NCI-H1105 (cell line): ENCODE measurements at regions not wholly inside any gene's neighbourhood (a gene's known extent, or its start where the extent isn't known, plus 50 kb on each side); places are given as distances from the start of the nearest gene placed in this dataset.
A peak's percentile ranks its signal among the peaks of the same experiment; 100 is the strongest.
"Not testable (repeated sequence)": the region's sequence is repeated elsewhere in the genome, so short reads cannot be mapped to it uniquely, and the experiment has no call there.

Experiments used
- DNase-seq: peaks from one replicate; lab custom pipeline; 2025; lab: John Stamatoyannopoulos, UW

GRCh38 chr7:76716551-76716950, 89.5 kb upstream of the POMZP3 start:
- DNase-seq: not testable (repeated sequence)

- DNase-seq: not testable (repeated sequence)
Observed at GRCh38 chr7:76712926-76713325, 85.8 kb upstream of the POMZP3 start.

GRCh38 chr7:76711648-76712047, 84.6 kb upstream of the POMZP3 start:
- peak; percentile 52 for DNase-seq

DNA sequence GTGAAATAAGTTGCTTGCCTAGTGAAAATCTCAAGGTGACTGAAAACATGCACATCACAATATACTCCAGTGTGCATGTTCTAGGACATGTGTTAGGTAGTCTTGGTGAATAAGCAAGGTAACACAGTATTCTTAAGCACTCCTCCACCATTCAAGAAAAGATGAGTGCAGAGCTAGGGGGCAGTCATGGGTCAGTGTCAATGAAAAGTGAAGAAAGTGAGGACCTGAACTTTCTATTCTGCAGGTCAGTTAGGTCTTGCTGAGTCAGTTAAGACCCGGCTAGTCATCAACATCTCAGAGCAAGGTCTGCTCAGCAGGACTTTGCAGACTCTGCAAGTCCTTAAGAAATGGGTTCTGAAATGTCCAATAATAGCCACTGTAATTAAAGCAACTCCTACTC, 82.6 kb upstream of the POMZP3 start:
- DNase-seq: not testable (repeated sequence)

- not testable (repeated sequence) for DNase-seq
Observed at GRCh38 chr7:76708446-76708845, 81.4 kb upstream of the POMZP3 start.

DNA sequence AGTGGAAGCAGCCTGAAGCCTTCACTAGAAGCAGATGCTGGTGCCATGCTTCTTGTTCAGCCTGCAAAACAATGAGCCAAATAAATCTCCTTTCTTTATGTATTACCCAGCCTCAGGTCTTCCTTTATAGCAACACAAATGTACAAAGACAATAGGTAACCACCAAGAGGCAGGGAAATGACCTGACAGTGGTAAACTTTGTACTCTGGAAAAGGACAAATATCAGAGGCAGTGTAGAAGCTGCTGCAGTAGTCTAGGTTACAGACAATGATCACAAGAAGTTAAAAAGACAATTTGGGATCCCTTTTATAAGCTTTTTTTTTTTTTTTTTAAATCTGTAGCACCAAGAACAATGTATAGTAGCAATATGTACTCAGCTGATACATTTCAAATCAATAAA, 76.7 kb upstream of the POMZP3 start:
- DNase-seq: not testable (repeated sequence)

DNA sequence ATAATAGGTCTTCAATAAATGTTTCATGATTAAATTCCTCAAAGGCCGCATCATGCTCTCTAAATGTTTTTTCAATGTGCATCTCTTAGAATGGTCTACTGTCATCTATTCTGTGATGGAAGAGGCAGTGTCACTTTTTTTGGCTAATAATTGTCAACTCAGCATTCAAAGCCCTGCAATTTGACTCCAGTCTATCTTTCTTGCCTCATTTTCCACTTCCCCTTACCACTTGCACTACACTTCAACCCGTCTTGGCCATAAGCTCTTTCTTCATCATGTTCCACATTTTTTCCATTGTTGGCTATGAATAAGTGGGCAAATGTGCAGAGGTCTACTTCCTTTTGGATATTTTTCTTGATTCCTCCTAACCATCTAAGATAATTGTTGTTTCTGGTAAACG, 59.2 kb upstream of the POMZP3 start:
- DNase-seq: not testable (repeated sequence)

- not testable (repeated sequence) for DNase-seq
Observed at GRCh38 chr7:76684737-76685136, 57.7 kb upstream of the POMZP3 start.

GRCh38 chr7:76683631-76684030, 56.6 kb upstream of the POMZP3 start:
- not testable (repeated sequence) for DNase-seq

- DNase-seq: peak; percentile 53
Observed at GRCh38 chr7:76681810-76682209, 54.7 kb upstream of the POMZP3 start.

- not testable (repeated sequence) for DNase-seq
Observed at GRCh38 chr7:76679174-76679573, 52.1 kb upstream of the POMZP3 start.

GRCh38 chr7:76678500-76678899, 51.4 kb upstream of the POMZP3 start:
- DNase-seq: not testable (repeated sequence)

GRCh38 chr7:76676890-76677289, 49.8 kb upstream of the POMZP3 start:
- DNase-seq: not testable (repeated sequence)
